OCI-LY7 (cell line): ENCODE measurements at regions not wholly inside any gene's neighbourhood (a gene's known extent, or its start where the extent isn't known, plus 50 kb on each side); places are given as distances from the start of the nearest gene placed in this dataset.

Experiments used
- BruUV-seq: library from RNA; stranded (reverse); fragments of 400-500 nt; replicated peaks from 2 replicates; lab custom pipeline; 2021; lab: Mats Ljungman, UMichigan
- CTCF ChIA-PET: fragments of 300-600 bp; sonication (Branson Sonifier 250); formaldehyde crosslinking; loops from one replicate; lab custom pipeline; 2022; ENCODE audit warnings: antibody characterized with exemption; ENCODE audit not compliant: unreplicated experiment; lab: Charles Lee
- POLR2A ChIA-PET: fragments of 300-600 bp; sonication (Branson Sonifier 250); formaldehyde crosslinking; loops from one replicate; lab custom pipeline; 2022; ENCODE audit warnings: antibody characterized with exemption; lab: Charles Lee
- DNase-seq: peaks from one replicate; pipeline ENCODE4 v3.0.0-alpha.2; 2015; ENCODE audit warnings: low spot score
- H2AFZ ChIP-seq: fragments of 200-600 bp; sonication (generic), shearing (Covaris generic); 2 replicates; pipeline ENCODE4 v1.6.1; 2014; ENCODE audit warnings: mild to moderate bottlenecking, antibody characterized with exemption, low read length, moderate library complexity
- H3K27ac ChIP-seq: fragments of 200-600 bp; sonication (generic); 2 replicates; pipeline ENCODE4 v1.5.1; 2014; ENCODE audit warnings: mixed run types, low read depth, mild to moderate bottlenecking, moderate library complexity, low read length, inconsistent platforms; ENCODE audit not compliant: poor library complexity, severe bottlenecking
- H3K36me3 ChIP-seq: fragments of 200-600 bp; sonication (generic); 2 replicates; pipeline ENCODE4 v1.6.1; 2014; ENCODE audit warnings: mild to moderate bottlenecking, antibody characterized with exemption, low read length, moderate library complexity, mixed read lengths; ENCODE audit not compliant: insufficient read depth
- H3K4me1 ChIP-seq: fragments of 200-600 bp; sonication (generic); 2 replicates; pipeline ENCODE4 v1.5.1; 2014; ENCODE audit warnings: mild to moderate bottlenecking, low read length; ENCODE audit not compliant: insufficient read depth, poor library complexity, severe bottlenecking
- H3K4me2 ChIP-seq: fragments of 200-600 bp; sonication (generic); 2 replicates; pipeline ENCODE4 v1.6.1; 2014; ENCODE audit warnings: mild to moderate bottlenecking, low read length
- H3K4me3 ChIP-seq: fragments of 200-600 bp; sonication (generic); 2 replicates; pipeline ENCODE4 v1.5.1; 2014; ENCODE audit warnings: mild to moderate bottlenecking, low read depth, low read length; ENCODE audit not compliant: poor library complexity, severe bottlenecking
- H3K79me2 ChIP-seq: fragments of 200-600 bp; sonication (generic); 2 replicates; pipeline ENCODE4 v1.6.1; 2016; ENCODE audit warnings: low read depth, mild to moderate bottlenecking, low read length, moderate library complexity, mixed read lengths; ENCODE audit not compliant: insufficient read depth
- H3K9me2 ChIP-seq: fragments of 200-600 bp; sonication (generic); 2 replicates; pipeline ENCODE4 v1.6.1; 2016; ENCODE audit warnings: mild to moderate bottlenecking, low read length, mixed read lengths; ENCODE audit not compliant: insufficient read depth
- H3K9me3 ChIP-seq: fragments of 200-600 bp; sonication (generic); 2 replicates; pipeline ENCODE4 v1.6.1; 2014; ENCODE audit warnings: mild to moderate bottlenecking, mixed run types, low read length, mixed read lengths
- H4K20me1 ChIP-seq: fragments of 200-600 bp; sonication (generic); 2 replicates; pipeline ENCODE4 v1.6.1; 2014; ENCODE audit warnings: mild to moderate bottlenecking, antibody characterized with exemption, low read length, moderate library complexity, mixed read lengths; ENCODE audit not compliant: insufficient read depth
- EZH2phosphoT487 ChIP-seq: fragments of 200-600 bp; sonication (generic); IDR thresholded peaks from 2 replicates; pipeline ENCODE4 v1.6.1; 2018; ENCODE audit warnings: low read depth, borderline replicate concordance, mild to moderate bottlenecking, mixed run types, antibody characterized with exemption, low read length, moderate library complexity, mixed read lengths
- intact Hi-C: fragments of 100-400 bp; cut with micrococcal nuclease; formaldehyde crosslinking; loops from one replicate; pipeline ENCODE4 v1.10.0; 2022; ENCODE audit not compliant: unreplicated experiment
- TF ChIP-seq, protein P1 (sequence below): fragments of 200-600 bp; sonication (generic); conservative IDR thresholded peaks from 2 replicates; pipeline ENCODE4 v1.5.1; 2014; ENCODE audit warnings: mild to moderate bottlenecking, antibody characterized with exemption, low read length, moderate library complexity, mixed read lengths

DNA sequence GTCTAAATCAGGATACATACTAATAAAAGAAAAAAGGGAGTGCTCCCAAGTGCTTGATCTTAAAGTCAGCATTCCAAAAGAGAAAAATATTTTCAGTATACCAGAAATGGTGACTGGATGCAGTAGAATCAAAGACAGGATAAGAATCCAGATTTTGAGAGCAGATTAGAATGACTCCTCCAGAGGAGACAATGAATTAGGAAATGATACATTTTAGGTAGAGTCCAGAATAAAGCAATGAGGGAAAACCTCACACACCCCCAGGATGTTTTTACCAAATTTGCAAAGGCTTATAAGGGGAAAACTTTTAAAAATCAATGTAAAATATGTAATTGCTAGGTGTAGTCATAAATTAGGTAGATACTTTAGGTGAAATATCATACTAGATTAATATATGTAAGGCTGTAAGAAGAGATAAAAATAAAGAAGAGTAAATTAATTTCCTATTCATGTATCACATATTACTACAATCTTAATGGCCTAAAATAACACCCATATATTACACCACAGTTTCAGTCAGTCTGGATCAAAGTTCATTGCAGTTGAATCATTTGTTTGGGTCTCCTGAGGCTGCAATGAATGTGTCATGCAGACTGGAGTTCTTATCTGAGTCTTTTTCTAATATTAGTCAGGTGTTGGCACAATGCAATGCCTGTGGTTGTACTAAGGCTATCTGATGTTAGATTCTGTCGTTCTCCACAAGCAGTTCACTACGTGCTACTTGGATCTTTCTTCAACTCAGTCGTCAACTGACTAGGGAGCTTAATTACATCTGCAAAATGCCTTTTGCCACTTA, 547.8 kb upstream of the EPHA6 start:
- no TSS peak for BruUV-seq
- H2AFZ ChIP-seq = no peak overlapping the region
- DNase-seq = no peak
- H4K20me1 ChIP-seq = no peaks in the 10 kb centered on the region
- CTCF ChIA-PET = no interaction called here
- POLR2A ChIA-PET = interaction anchor here (0.6 kb wide), 1 partner anchor 173 kb away, joined by 3 read pairs; no protein-coding TSS in a partner anchor
- no peaks in the 10 kb centered on the region for H3K9me3 ChIP-seq
- H3K4me2 ChIP-seq = no peak overlapping the region
- no peaks in the 10 kb centered on the region for H3K79me2 ChIP-seq
- no peak overlapping the region for H3K27ac ChIP-seq
- no peaks in the 10 kb centered on the region for H3K9me2 ChIP-seq
- H3K4me1 ChIP-seq = no peaks in the 10 kb centered on the region
- intact Hi-C loops = no loop called here
- no peaks in the 10 kb centered on the region for H3K36me3 ChIP-seq
- H3K4me3 ChIP-seq = no peak overlapping the region
- no peak for TF ChIP-seq EZH2phosphoT487
- TF ChIP-seq, protein P1, sequence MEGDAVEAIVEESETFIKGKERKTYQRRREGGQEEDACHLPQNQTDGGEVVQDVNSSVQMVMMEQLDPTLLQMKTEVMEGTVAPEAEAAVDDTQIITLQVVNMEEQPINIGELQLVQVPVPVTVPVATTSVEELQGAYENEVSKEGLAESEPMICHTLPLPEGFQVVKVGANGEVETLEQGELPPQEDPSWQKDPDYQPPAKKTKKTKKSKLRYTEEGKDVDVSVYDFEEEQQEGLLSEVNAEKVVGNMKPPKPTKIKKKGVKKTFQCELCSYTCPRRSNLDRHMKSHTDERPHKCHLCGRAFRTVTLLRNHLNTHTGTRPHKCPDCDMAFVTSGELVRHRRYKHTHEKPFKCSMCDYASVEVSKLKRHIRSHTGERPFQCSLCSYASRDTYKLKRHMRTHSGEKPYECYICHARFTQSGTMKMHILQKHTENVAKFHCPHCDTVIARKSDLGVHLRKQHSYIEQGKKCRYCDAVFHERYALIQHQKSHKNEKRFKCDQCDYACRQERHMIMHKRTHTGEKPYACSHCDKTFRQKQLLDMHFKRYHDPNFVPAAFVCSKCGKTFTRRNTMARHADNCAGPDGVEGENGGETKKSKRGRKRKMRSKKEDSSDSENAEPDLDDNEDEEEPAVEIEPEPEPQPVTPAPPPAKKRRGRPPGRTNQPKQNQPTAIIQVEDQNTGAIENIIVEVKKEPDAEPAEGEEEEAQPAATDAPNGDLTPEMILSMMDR = no peak

DNA sequence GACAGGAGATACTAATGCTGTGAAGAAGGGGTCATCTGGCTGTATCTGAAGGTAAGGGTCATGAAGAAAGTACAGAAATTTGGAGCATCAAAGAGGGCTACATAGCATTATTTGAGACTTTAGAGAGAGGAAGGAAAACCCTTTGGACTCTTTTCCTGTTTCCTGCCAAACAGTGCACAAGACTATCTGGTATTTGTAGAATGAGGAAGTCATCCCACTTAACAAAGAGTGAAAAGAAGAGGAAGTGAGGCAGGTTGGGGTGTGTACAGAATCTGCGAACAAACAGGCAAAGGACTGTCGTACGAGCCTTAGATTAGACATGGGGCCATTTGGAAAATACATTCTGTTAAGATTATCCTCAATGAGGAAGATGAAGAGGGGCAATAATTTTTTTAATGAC, 546.8 kb upstream of the EPHA6 start:
- H3K4me1 ChIP-seq = no peaks in the 10 kb centered on the region
- no peak overlapping the region for H3K4me2 ChIP-seq
- ChIA-PET CTCF (no interaction called here), POLR2A (no interaction called here)
- H3K36me3 ChIP-seq = no peaks in the 10 kb centered on the region
- H2AFZ ChIP-seq = no peak overlapping the region
- DNase-seq = no peak
- H3K79me2 ChIP-seq = no peaks in the 10 kb centered on the region
- TF ChIP-seq EZH2phosphoT487 = no peak
- TF ChIP-seq, protein P1 = no peak
- intact Hi-C loops = no loop called here
- H3K4me3 ChIP-seq = no peak overlapping the region
- BruUV-seq = no TSS peak
- no peaks in the 10 kb centered on the region for H4K20me1 ChIP-seq
- H3K27ac ChIP-seq = no peak overlapping the region
- no peaks in the 10 kb centered on the region for H3K9me2 ChIP-seq
- no peaks in the 10 kb centered on the region for H3K9me3 ChIP-seq

DNA sequence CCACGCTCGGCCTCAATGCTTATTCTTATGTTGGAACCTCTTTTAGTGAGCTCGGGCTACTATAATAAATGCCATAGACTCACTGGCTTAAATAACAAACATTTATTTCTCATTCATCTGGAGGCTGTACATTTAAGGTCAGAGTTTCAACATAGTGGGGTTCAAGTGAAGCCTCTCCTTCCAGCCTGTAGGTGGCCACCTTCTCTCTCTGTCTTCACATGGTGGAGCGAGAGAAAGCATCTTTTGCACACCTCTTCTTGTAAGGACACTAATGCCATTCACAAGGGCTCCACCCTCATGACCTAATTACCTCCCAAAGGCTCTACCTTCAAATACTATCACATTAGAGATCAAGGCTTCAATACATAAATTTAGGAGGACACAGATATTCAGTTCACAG, 520.3 kb upstream of the EPHA6 start:
- no peaks in the 10 kb centered on the region for H3K79me2 ChIP-seq
- TF ChIP-seq, protein P1 = no peak
- ChIA-PET CTCF (no interaction called here), POLR2A (no interaction called here)
- H3K4me2 ChIP-seq = no peak overlapping the region
- no TSS peak for BruUV-seq
- no peaks in the 10 kb centered on the region for H4K20me1 ChIP-seq
- DNase-seq = no peak
- intact Hi-C loops = no loop called here
- no peak overlapping the region for H3K4me3 ChIP-seq
- no peaks in the 10 kb centered on the region for H3K4me1 ChIP-seq
- H3K9me3 ChIP-seq = no peaks in the 10 kb centered on the region
- no peaks in the 10 kb centered on the region for H3K36me3 ChIP-seq
- no peaks in the 10 kb centered on the region for H3K9me2 ChIP-seq
- no peak overlapping the region for H3K27ac ChIP-seq
- H2AFZ ChIP-seq = no peak overlapping the region
